ENCODE measurements at regions not wholly inside any gene's neighbourhood (a gene's known extent, or its start where the extent isn't known, plus 50 kb on each side); places are given as distances from the start of the nearest gene placed in this dataset.

- no peak for TF ChIP-seq ZBTB40 (IDR thresholded peaks at IDR 0.05)
- TF ChIP-seq ZBTB40 (CRISPR knock-in tag; IDR thresholded peaks at IDR 0.05): no peak
- no peak for TF ChIP-seq TFDP1 (CRISPR knock-in tag; IDR thresholded peaks at IDR 0.05; ENCODE audit: borderline replicate concordance)
- TF ChIP-seq ZNF660 (CRISPR knock-in tag; IDR thresholded peaks at IDR 0.05; ENCODE audit: borderline replicate concordance, low read depth): no peak
- no peak for TF ChIP-seq ETV5 (CRISPR knock-in tag; IDR thresholded peaks at IDR 0.05; ENCODE audit: borderline replicate concordance)
- TF ChIP-seq PCBP1 (IDR thresholded peaks at IDR 0.05; ENCODE audit: borderline replicate concordance, low read depth, low read length): no peak
Measured at GRCh38 chr2:56688661-56689060, 504.9 kb downstream of the CCDC85A start (continued).
